GM23338 (cell line): ENCODE measurements at regions not wholly inside any gene's neighbourhood (a gene's known extent, or its start where the extent isn't known, plus 50 kb on each side); places are given as distances from the start of the nearest gene placed in this dataset.
A peak's percentile ranks its signal among the peaks of the same experiment; 100 is the strongest.

Source experiments
- ATAC-seq: fragments of 200-7000 bp; cut with Tn5 transposase; 3 replicates; pipeline ENCODE4 v1.9.1; 2020
- DNase-seq: peaks from one replicate; pipeline ENCODE4 v3.0.0-alpha.2; 2015; ENCODE audit warnings: low spot score
- H2AFZ ChIP-seq: fragments of 200-600 bp; sonication (generic); 2 replicates; pipeline ENCODE4 v1.8.0; 2016; ENCODE audit warnings: antibody characterized with exemption, mild to moderate bottlenecking, moderate library complexity
- H3F3A ChIP-seq: fragments of 200-600 bp; sonication (generic); replicated peaks from 2 replicates; pipeline ENCODE4 v1.8.0; 2017; ENCODE audit warnings: antibody characterized with exemption, mixed run types, low read depth
- H3K27ac ChIP-seq: fragments of 200-600 bp; sonication (generic); 2 replicates; pipeline ENCODE4 v1.6.1; 2016; ENCODE audit warnings: low read depth
- H3K27me3 ChIP-seq: fragments of 200-600 bp; sonication (generic); 2 replicates; pipeline ENCODE4 v1.8.0; 2016; ENCODE audit warnings: mild to moderate bottlenecking, mixed run types, moderate library complexity; ENCODE audit not compliant: insufficient read depth
- H3K36me3 ChIP-seq: fragments of 200-600 bp; sonication (generic); 2 replicates; pipeline ENCODE4 v1.8.0; 2016; ENCODE audit warnings: mild to moderate bottlenecking; ENCODE audit not compliant: insufficient read depth
- H3K4me1 ChIP-seq: fragments of 200-600 bp; sonication (generic); 2 replicates; pipeline ENCODE4 v1.8.0; 2016; ENCODE audit warnings: mild to moderate bottlenecking, moderate library complexity; ENCODE audit not compliant: insufficient read depth
- H3K4me2 ChIP-seq: fragments of 200-600 bp; sonication (generic); 2 replicates; pipeline ENCODE4 v1.7.1; 2017; ENCODE audit warnings: mixed run types
- H3K4me3 ChIP-seq: fragments of 200-600 bp; sonication (generic); 2 replicates; pipeline ENCODE4 v1.6.1; 2016; ENCODE audit warnings: mixed run types
- H3K79me2 ChIP-seq: fragments of 200-600 bp; sonication (generic); replicated peaks from 2 replicates; pipeline ENCODE4 v1.8.0; 2017; ENCODE audit warnings: mild to moderate bottlenecking; ENCODE audit not compliant: insufficient read depth
- H3K9me2 ChIP-seq: fragments of 200-600 bp; sonication (generic); 2 replicates; pipeline ENCODE4 v1.8.0; 2017; ENCODE audit not compliant: insufficient read depth
- H4K20me1 ChIP-seq: fragments of 200-600 bp; sonication (generic); replicated peaks from 2 replicates; pipeline ENCODE4 v1.8.0; 2017; ENCODE audit warnings: mild to moderate bottlenecking; ENCODE audit not compliant: insufficient read depth
- H3K27ac Mint-ChIP-seq: 2 replicates; pipeline ENCODE4 v1.8.0; 2020; ENCODE audit warnings: inconsistent platforms, mild to moderate bottlenecking, moderate library complexity, mixed read lengths
- H3K27me3 Mint-ChIP-seq: 3 replicates; pipeline ENCODE4 v1.8.0; 2022; ENCODE audit warnings: low read depth, mild to moderate bottlenecking, moderate library complexity, mixed read lengths, inconsistent platforms; ENCODE audit not compliant: insufficient read depth, poor library complexity
- H3K36me3 Mint-ChIP-seq: 3 replicates; pipeline ENCODE4 v1.8.0; 2021; ENCODE audit warnings: low read depth, mild to moderate bottlenecking, inconsistent platforms, moderate library complexity, mixed read lengths
- H3K4me1 Mint-ChIP-seq: 3 replicates; pipeline ENCODE4 v1.8.0; 2020; ENCODE audit warnings: mild to moderate bottlenecking, inconsistent platforms, mixed read lengths
- H3K4me3 Mint-ChIP-seq: 3 replicates; pipeline ENCODE4 v1.8.0; 2021; ENCODE audit warnings: moderate library complexity, mild to moderate bottlenecking, inconsistent platforms, mixed read lengths
- H3K9me3 Mint-ChIP-seq: 3 replicates; pipeline ENCODE4 v1.8.0; 2020; ENCODE audit warnings: moderate library complexity, mild to moderate bottlenecking, inconsistent platforms, mixed read lengths
- CREB1 ChIP-seq: fragments of 250-450 bp; sonication (Bioruptor Pico); IDR thresholded peaks from 2 replicates; pipeline ENCODE4 v1.5.0; 2020; ENCODE audit warnings: low read depth, mild to moderate bottlenecking, moderate library complexity
- EZH2 ChIP-seq: fragments of 200-600 bp; sonication (generic); IDR thresholded peaks from one replicate; pipeline ENCODE4 v1.8.0; 2017; ENCODE audit warnings: antibody characterized with exemption, mild to moderate bottlenecking, low read depth; ENCODE audit not compliant: unreplicated experiment
- JUNB ChIP-seq: IDR thresholded peaks from one replicate; pipeline ENCODE4 v1.6.1; 2016; ENCODE audit warnings: antibody characterized with exemption; ENCODE audit not compliant: unreplicated experiment
- NANOG ChIP-seq: IDR thresholded peaks from 2 replicates; pipeline ENCODE4 v1.6.1; 2016; ENCODE audit warnings: antibody characterized with exemption, borderline replicate concordance
- POLR2AphosphoS5 ChIP-seq: IDR thresholded peaks from 2 replicates; pipeline ENCODE4 v1.6.1; 2016; ENCODE audit warnings: antibody characterized with exemption, low read depth
- STAT1 ChIP-seq: IDR thresholded peaks from one replicate; pipeline ENCODE4 v1.6.1; 2016; ENCODE audit warnings: antibody characterized with exemption; ENCODE audit not compliant: unreplicated experiment
- ZNF331 ChIP-seq: fragments of 250-450 bp; sonication (Bioruptor Pico); IDR thresholded peaks from 2 replicates; pipeline ENCODE4 v1.5.0; 2020; ENCODE audit warnings: low read depth, mild to moderate bottlenecking, moderate library complexity
- TF ChIP-seq, protein P1 (sequence below): IDR thresholded peaks from 2 replicates; pipeline ENCODE4 v1.6.1; 2016; ENCODE audit warnings: antibody characterized with exemption
- TF ChIP-seq, protein P2 (sequence below): IDR thresholded peaks from one replicate; pipeline ENCODE4 v1.6.1; 2018; ENCODE audit warnings: antibody characterized with exemption; ENCODE audit not compliant: unreplicated experiment

DNA sequence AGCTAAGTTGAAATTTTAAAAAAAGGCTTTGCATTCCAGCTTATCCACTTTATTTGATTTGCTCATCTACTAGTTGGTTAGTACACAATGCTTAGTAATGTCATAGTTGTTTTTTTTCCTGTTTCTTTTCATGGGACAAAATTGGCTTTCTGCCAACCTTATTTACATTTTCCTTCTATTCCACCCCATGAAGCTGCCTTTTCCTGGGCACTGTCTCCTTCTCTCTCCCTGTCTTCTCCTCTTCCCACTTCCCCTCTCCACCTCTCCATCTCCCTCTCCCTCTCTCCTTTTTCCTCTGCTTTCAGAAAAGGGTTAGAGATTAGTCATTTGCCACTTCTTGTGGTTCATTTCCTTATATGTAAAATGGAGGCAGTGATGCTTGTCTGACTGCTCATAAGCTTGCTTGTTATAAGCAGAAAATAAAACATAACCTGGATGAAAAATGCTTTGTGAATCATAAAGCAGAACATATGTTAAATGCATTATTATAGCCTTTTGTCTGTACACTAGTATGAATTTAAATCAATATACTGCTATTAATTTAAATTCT is 181.9 kb downstream of the CEP135 start:
- Mint-ChIP-seq H3K27ac (peak overlapping the region; percentile 46; the same call in 1 of the 2 replicates), H3K9me3 (no peaks in the 10 kb centered on the region; the same call in 2 of the 3 replicates), H3K36me3 (peaks cover 3% of the 10 kb centered on the region; the same call in 2 of the 3 replicates), H3K4me3 (no peak overlapping the region), H3K27me3 (no peaks in the 10 kb centered on the region), H3K4me1 (peaks cover 29% of the 10 kb centered on the region; the same call in 2 of the 3 replicates)
- Histone ChIP-seq H3K9me2 (no peaks in the 10 kb centered on the region; the same call in 1 of the 2 replicates), H3F3A (no peaks in the 10 kb centered on the region), H2AFZ (no peak overlapping the region), H3K4me2 (no peak overlapping the region), H3K4me1 (no peaks in the 10 kb centered on the region; the same call in 1 of the 2 replicates), H4K20me1 (no peaks in the 10 kb centered on the region), H3K4me3 (no peak overlapping the region), H3K79me2 (no peaks in the 10 kb centered on the region; the same call in 1 of the 2 replicates), H3K36me3 (no peaks in the 10 kb centered on the region), H3K27me3 (no peaks in the 10 kb centered on the region), H3K27ac (no peak overlapping the region)
- TF ChIP-seq, protein P1, sequence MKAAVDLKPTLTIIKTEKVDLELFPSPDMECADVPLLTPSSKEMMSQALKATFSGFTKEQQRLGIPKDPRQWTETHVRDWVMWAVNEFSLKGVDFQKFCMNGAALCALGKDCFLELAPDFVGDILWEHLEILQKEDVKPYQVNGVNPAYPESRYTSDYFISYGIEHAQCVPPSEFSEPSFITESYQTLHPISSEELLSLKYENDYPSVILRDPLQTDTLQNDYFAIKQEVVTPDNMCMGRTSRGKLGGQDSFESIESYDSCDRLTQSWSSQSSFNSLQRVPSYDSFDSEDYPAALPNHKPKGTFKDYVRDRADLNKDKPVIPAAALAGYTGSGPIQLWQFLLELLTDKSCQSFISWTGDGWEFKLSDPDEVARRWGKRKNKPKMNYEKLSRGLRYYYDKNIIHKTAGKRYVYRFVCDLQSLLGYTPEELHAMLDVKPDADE = no peak
- no peak for TF ChIP-seq NANOG
- TF ChIP-seq JUNB = no peak
- DNase-seq (no peak), ATAC-seq (no peak)

DNA sequence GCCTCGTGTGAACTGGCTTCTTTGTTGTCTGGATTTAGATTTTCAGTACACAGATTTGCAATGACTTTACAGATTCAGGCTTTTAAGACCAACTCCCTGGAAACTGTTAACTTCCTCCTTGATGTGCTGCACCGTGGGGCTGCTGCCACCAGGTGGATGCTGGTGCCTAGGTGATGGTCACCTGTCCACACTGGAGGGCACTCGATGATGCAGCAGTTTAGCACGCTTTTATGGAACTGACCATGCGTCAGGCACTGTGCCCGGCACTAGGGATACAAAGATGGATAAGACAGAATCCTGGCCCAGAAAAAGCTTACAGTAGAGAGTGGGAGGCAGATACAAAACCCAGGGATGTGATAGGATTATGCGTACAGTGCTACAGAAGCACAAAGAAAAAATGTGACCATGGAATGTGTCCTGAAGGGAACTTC is 180.7 kb downstream of the CEP135 start:
- DNase-seq (peak; percentile 79), ATAC-seq (peak; percentile 93)
- Mint-ChIP-seq H3K4me1 (peaks cover 27% of the 10 kb centered on the region; the same call in 2 of the 3 replicates), H3K9me3 (no peaks in the 10 kb centered on the region; the same call in 2 of the 3 replicates), H3K27me3 (no peaks in the 10 kb centered on the region), H3K36me3 (peaks cover 3% of the 10 kb centered on the region; the same call in 2 of the 3 replicates), H3K4me3 (no peak overlapping the region), H3K27ac (peak overlapping the region; percentile 90)
- H3K4me1 ChIP-seq = no peaks in the 10 kb centered on the region; the same call in 1 of the 2 replicates
- H3K36me3 ChIP-seq = no peaks in the 10 kb centered on the region
- no peak overlapping the region for H2AFZ ChIP-seq
- H3K4me2 ChIP-seq = no peak overlapping the region
- 0 out of 2 replicates have a peak overlapping the region, but pooled peaks have one; percentile 53 for H3K27ac ChIP-seq
- no peak overlapping the region for H3K4me3 ChIP-seq
- no peaks in the 10 kb centered on the region for H3K27me3 ChIP-seq
- no peaks in the 10 kb centered on the region; the same call in 1 of the 2 replicates for H3K9me2 ChIP-seq
- H3K79me2 ChIP-seq = no peaks in the 10 kb centered on the region
- H4K20me1 ChIP-seq = no peaks in the 10 kb centered on the region
- H3F3A ChIP-seq = no peaks in the 10 kb centered on the region
- TF ChIP-seq ZNF331 (CRISPR knock-in tag) = no peak
- no peak for TF ChIP-seq STAT1
- no peak for TF ChIP-seq POLR2AphosphoS5
- TF ChIP-seq, protein P2, sequence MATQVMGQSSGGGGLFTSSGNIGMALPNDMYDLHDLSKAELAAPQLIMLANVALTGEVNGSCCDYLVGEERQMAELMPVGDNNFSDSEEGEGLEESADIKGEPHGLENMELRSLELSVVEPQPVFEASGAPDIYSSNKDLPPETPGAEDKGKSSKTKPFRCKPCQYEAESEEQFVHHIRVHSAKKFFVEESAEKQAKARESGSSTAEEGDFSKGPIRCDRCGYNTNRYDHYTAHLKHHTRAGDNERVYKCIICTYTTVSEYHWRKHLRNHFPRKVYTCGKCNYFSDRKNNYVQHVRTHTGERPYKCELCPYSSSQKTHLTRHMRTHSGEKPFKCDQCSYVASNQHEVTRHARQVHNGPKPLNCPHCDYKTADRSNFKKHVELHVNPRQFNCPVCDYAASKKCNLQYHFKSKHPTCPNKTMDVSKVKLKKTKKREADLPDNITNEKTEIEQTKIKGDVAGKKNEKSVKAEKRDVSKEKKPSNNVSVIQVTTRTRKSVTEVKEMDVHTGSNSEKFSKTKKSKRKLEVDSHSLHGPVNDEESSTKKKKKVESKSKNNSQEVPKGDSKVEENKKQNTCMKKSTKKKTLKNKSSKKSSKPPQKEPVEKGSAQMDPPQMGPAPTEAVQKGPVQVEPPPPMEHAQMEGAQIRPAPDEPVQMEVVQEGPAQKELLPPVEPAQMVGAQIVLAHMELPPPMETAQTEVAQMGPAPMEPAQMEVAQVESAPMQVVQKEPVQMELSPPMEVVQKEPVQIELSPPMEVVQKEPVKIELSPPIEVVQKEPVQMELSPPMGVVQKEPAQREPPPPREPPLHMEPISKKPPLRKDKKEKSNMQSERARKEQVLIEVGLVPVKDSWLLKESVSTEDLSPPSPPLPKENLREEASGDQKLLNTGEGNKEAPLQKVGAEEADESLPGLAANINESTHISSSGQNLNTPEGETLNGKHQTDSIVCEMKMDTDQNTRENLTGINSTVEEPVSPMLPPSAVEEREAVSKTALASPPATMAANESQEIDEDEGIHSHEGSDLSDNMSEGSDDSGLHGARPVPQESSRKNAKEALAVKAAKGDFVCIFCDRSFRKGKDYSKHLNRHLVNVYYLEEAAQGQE = no peak
- TF ChIP-seq EZH2 = no peak
- TF ChIP-seq, protein P1 = no peak
- 0 out of 2 replicates have a peak, but pooled peaks have one; percentile 24 for TF ChIP-seq CREB1 (CRISPR knock-in tag)
